NOMO-1 (cell line): ENCODE measurements at regions not wholly inside any gene's neighbourhood (a gene's known extent, or its start where the extent isn't known, plus 50 kb on each side); places are given as distances from the start of the nearest gene placed in this dataset.
"Not testable (repeated sequence)": the region's sequence is repeated elsewhere in the genome, so short reads cannot be mapped to it uniquely, and the experiment has no call there.

Experiments
- DNase-seq, 2 experiments: peaks; one replicate each; lab custom pipeline; 2025; ENCODE audit not compliant: unreplicated experiment in 2 of 2; lab: John Stamatoyannopoulos, UW

DNA sequence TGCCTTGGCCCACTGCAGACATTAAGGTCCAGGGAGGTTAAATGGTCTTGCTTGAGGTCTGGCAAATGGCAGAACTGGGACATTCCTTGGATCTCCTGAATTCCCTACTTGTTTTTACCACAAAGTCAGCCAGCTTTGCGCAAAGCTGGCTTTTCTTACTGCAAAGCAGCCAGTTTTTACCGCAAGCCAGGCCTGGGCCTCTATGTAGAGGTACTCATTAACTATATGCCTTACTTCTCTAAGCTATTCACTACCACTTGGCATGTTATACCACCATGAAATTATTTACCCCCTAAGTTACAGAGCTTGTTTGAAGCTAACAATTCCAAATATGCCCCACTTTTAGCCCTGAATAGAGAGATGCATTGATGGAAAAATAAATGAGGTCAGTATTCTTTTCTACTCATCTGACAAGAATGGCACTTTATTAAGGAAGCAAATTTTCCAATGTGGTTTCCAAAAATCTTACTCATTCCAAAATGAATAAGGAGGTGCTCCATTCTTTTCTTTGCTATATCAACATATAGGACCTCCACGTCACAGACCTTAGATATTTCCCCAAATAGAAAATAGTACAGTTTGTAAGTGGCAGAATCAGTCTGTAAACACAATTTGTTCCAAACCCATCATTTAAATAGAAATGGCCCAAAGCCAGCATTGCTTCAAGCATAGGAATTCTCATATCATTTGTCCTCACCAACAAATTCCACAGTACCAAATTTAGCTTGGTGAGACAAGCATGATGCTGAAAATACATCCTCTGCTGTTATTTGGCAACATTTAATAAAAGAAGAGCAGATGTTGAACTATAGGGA, 143.9 kb upstream of the TSC22D1 start:
- DNase-seq = no peak

DNA sequence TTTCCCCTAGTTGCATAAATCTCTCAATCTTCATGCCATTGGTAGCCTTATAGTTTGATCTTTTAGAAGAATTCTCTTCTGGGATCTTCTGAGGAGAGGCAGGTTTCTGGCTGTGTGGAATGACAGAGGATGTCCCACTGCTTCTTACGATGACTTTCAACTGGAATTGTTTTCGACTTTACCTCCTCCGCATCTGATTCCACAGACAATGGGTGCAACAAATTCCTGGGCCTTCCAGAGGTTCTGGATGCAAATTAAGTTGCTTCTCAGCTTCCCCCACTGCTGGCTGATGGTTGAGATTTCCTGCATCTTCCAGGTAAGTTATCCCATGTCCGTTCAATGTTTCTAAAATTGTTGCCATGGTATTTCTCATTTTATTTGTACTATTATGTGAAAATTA, 142.3 kb upstream of the TSC22D1 start:
- DNase-seq = no peak

DNA sequence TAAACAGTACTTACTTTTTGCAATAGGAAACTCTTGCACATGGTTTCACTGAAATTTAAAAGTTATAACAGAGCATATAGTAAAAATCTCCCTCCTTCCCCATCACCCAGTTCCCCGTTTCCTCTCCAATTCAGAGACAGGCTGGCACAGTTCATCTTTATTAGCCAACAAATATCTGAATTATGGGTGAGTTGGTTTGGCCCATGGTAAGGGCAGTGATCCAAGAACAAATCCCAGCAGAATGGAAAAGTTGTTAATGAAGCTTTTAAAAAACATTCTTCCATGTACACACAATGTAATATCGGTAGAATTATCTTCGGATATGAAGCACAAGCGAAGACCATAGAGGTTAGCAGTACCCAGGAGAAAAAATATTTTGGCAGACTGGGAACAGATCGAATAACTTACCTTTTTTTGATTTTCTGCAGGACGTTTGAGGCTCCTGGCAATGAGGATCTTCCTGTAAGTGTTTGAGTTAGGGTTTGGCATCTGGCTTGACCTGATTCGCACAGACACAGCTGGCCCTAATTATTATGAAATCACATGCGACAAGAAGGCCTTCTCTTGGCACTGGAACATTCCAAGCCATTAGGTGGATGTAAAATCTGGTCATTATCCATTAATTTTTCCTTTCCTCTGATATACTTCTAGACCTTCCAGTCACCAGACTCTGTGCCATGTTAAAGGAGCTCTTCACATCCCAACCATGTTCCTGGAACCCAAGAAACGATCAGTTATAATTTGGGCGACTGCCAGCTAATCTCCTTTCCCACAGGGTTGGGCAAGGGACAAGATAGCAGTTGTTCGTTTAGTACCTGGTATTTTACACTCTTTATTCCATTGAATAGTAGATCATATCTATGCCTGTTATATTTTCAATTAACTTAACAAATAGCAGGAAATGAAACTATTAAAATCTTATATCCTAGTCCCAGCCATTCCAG, 139.4 kb upstream of the TSC22D1 start:
- DNase-seq = no peak

DNA sequence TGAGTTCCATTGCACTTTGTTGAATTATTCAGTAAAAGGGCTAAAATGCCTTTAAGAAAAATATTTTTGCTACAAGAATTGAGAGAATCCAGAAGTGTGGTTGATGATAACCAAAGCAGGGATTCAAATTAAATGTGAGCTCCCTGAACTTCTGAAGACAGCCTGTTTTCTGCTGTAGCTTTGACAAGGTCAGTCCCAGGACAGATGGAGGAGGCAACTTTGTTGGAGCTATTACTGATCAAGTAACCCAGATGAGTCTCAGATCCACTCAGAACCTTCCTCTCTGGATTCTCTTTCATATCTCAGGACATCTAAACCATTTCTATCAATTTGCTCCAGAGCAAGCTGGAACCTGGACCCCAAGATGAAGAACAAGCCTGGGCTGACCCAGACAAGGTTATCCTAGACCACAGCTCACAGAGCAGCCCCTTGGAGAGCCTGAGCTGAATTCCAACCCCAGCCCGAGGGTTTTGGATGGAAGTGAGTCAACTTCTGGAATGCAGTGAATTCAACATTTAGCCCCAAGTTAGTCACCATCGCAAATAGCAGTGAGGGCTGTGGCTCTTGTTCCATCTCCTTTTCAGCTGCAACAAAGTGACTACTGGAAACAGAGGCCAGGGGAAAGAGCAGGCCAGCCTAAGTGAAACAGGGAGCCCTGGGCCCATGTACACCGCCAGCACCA, 137.8 kb upstream of the TSC22D1 start:
- no peak for DNase-seq

DNA sequence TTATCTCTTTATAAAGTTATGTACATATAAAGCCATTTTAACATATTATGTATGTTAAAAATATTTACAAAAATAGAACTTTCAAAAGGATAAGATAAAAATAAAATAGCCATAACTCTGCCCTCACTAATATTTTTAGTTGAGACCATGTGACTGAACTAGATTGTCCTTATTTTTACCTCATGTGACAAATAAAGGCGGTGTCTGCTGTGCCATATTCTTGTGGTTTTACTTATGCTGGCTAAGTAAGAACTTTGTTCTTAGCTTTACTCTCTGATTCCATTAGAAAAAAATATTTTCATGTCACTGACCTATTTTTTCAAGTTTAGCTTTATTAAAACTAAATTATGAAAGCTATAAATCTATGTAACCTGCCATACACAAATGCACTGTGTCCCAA, 135.6 kb upstream of the TSC22D1 start:
- DNase-seq = no peak

DNA sequence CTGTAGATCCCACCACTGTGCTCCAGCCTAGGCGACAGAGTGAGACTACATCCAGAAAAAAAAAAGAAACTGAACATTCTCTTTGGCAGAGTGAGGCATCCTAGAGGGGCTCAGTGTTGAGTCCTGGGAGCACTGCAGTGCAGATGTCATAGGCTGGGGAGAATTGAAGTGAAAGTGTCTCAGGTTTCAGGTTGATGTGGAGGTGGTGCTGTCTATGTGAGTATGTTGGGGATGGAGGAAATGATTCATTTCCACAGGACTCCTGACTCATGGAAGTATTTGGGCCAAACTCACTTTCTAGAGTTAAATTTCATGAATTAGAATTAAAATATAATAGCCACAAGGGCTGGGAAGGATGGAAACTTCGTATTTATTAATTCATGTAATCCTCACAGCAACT, 134.4 kb upstream of the TSC22D1 start:
- DNase-seq = no peak

DNA sequence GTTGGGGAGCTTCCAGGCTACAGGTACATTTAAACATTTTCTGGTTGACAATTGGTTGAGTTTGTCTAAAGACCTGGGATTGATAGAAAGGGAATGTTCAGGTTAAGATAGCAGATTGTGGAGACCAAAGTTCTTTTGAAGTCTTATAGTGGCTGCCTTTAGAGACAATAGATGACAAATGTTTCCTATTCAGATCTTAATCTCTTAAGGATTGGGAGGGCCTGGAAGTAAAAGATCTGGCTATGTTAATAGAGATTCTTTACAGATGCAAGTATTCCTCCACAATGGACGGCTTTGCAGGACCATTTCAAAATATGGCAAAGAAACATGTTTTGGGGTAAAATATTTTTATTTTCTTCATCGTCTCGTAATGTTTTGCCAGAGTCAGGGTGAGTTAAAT, 128.7 kb upstream of the TSC22D1 start:
- not testable (repeated sequence) for DNase-seq

DNA sequence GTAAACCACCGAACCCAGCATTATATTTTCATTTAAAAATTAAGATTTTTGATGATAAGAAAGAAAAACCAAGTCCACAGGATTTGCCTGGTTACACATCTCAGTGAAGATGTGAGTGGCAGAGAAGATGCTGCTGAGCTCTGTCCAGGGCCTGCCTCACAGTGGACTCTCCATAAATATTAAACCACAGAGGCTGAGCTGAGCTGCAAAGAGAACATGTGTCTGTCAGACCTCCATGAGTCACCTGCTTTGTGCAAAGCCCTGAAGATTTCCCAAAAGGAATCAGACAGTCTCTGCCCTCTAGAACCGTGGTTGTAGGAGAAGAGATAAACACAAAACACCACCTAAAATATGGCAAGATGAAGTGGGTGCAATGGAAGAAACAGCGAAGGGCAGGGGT, 127.2 kb upstream of the TSC22D1 start:
- no peak for DNase-seq

DNA sequence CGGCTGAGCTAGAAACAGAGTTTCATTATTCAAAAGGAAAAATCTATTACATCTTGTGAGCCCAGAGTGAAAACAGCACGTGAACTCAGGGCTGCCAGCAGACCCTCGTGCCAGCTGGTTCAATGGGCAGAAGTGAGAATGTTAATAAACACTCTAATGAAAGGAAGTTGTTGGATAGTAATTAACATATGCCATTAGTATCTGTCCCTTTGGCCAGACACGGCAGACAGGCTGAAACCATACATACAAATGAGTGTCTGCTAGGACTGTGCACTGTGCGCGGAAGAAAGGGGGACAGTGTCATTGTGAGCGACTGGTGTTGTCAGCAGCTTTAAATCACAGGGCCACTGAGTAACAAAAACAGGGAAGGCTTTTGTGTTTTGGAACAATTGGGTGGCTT, 121.9 kb upstream of the TSC22D1 start:
- no peak for DNase-seq

DNA sequence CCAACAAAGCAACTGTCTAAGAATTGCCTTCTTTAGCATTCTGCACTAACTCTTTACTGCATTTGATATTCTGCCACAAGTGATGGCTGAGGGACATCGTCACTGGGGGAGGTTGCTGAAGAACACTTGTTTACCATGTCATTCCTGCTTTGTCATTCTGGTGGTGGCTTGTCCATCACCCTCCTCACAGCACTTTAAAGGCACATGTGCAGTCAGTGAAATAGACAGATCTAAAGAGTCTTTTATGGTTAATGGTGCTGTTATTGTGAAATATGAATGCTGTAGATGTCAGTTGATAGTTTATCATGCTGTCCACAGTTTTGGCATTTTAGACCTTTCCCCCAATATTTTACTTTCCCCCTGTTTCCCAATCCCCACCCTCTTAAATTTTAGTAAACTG, 120.9 kb upstream of the TSC22D1 start:
- no peak for DNase-seq

DNA sequence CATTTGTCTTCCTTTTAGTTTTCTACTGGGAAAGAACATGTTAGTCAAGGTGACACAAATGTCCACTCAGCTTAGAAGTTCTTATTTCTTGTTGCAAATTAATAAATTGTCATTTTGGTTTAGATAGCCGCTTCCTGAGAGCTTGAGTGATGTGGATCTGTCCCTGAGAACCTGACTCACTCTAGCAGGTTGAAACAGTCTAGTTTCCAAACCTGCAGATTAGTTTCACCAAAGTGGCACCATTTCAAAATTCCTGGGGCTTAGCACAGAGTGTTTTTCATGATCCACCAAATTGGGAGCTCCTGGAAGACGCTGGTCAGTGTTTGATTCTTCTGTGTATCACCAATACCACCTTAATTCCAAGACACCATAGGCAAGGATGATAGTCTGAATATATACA, 119.4 kb upstream of the TSC22D1 start:
- no peak for DNase-seq

DNA sequence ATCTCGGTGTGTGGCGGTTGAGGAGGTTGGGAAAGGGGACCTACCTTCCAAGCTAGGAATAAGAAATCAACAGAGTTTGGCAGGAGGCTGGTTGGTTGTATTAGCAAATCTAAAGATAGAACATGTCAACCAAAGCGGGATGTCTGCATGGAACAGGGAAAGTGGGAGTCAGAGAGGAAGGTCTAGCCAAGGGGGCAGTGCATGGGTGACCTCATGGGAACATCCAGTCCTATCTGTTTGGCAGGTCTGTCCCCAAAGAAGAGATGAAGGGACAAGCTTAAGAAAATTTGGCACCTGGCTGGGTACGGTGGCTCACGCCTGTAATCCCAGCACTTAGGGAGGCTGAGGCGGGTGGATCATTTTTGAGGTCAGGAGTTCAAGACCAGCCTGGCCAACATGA, 118.7 kb upstream of the TSC22D1 start:
- DNase-seq = no peak

DNA sequence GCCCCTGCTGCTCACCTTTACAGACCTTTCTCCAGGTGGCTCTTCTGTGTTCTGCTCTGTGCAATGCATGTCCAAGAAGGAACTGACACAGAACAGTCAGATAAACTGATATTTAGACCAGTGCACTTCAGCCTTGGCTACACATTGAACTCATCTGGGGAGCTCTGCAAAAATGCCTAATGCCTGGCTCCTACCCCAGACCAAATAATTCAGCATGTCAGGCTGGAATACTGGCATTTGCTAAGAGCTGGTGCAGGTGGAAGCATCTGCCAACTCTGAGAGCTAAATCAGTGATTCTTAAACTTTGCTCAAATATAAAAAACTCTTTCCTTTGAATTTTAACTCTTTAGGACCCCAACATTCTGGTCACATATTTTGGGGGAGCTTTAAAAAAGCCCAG, 118.2 kb upstream of the TSC22D1 start:
- no peak for DNase-seq

DNA sequence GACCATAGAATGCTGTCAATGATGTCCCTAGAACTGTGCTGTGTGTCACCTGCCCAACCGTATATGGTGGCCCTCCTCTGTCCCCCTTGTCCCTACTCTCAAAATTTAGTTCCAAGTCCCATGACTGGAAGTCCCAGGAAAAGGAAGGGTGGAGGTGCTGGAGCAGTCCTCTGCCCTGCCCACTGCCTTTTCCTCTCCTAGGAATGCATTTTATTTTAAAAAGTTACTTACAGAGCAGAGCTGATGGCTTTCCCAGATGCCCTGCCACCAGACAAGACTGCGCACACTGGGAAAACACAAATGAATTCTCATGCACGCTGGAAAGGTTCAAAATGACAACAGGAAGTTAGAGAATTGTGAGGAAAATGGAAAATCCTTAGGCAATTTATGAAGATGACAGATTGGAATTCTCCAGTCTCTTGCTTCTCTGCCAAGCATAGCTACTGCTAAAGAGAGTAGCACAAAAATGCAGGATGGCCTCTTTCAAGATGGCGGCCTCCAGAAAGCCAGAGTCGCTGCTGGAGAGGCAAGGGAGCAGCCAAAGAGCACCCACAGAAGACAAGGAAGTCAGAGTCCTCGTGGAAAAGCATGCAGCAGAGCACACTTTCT, 117.1 kb upstream of the TSC22D1 start:
- DNase-seq = no peak

DNA sequence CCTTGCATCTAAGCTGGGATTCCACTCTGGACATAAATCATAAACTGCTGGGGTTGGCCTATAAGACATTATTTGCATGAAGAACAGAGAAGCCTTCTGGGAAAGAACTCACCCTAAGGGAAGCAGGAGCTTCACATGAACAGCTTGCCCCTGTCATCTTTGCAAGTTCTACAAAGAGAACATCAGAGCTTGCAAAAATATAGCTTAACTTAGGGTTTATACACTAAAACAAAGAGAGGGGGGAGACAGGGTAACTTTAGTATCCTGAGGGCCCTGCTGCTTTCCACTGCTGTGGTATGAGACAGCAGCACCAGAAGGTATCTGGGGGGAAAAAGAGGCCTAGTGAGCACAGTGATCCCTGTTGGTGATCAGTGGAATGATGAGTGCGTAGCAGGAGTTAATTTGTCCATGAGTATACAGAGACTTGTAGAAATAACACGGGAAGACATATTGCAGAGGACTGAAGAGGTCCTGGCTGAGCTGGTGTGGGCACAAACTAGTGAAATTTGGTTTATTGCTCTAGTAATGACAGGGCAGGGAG, 116.1 kb upstream of the TSC22D1 start:
- no peak for DNase-seq

DNA sequence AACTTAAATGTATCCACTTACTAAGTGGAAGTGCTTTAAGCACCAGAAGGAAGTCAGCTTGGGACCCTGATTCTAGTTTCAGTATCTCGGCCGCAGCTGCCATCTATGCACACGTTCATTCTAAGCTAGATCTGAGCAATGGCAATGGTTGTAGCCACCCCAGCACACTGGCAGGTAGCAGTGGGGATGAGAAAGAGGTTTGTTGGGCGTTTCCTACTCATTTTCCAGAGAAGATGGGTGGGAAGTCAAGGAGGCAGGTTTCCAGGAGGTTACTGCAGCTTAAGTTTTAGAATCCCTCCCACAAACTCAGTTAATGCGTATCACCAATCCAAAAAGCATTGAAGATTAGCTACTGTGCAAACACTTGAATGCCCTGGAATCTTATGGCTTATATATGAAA, 114.2 kb upstream of the TSC22D1 start:
- DNase-seq = no peak

DNA sequence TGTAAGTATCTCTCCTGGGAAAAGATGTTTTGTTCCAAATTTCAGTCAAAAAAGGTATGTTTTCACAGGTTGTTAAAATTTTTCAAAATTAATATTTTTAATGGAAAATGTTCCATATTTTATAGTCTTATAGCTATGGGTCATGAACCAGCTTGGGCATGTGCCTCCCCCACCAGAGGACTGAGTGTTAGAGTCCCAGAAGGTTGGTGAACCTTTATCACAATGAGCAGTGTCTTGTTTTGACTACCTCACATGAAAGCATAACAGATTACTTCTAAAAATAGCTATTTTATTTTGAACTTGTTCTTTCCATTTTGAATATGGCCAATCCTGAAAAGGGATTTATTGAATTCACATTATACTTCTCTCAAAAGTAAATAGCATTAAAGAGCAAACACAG, 112.5 kb upstream of the TSC22D1 start:
- DNase-seq = no peak

DNA sequence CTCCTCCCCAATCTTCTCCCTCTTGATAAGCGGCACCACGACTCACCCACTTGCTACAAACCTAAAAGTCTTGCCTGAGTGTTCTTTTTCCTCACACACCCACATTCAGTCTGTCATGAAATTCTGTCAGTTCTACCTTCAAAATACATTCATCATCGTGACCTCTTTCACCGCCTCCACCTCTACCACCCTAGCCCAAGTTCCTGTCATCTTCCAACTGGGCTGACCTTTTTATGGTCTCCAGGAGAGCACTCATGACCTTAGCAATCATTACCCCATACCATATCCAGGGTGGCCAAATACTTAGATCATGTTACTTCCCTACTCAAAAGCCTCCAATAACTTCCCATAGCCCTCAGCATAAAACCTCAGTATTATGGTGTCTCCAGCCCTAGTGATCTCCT, 110.4 kb upstream of the TSC22D1 start:
- no peak for DNase-seq

DNA sequence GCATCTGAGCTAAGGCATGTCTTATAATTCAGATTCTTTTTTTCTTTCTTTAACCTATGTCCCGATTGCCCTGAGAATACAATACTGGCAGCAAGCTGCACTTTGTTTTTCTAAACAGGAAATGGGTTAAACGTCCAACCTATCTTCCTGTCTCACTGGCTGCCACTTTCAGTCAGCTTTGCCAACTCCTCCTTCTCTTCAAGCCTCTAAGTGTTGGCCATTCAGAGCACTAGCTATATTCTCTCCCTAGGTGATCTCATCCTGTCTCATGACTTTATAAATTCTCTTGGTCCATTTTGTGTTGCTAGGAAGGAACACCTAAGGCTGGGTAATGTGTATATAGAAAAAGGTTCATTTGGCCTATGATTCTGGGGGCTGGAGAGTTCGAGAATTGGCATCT, 109.5 kb upstream of the TSC22D1 start:
- no peak for DNase-seq

DNA sequence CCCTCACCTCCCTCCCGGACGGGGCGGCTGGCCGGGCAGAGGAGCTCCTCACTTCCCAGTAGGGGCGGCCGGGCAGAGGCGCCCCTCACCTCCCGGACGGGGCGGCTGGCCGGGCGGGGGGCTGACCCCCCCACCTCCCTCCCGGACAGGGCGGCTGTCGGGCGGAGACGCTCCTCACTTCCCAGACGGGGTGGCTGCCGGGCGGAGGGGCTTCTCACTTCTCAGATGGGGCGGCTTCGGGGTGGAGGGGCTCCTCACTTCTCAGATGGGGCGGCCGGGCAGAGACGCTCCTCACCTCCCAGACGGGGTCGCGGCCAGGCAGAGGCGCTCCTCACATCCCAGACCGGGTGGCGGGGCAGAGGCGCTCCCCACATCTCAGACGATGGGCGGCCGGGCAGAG, 106.3 kb upstream of the TSC22D1 start:
- not testable (repeated sequence) for DNase-seq
